GM12878 (cell line): ENCODE measurements at regions not wholly inside any gene's neighbourhood (a gene's known extent, or its start where the extent isn't known, plus 50 kb on each side); places are given as distances from the start of the nearest gene placed in this dataset.

Source experiments
- CHD2 ChIP-seq: IDR thresholded peaks from 2 replicates; pipeline ENCODE4 v1.6.1; 2011; ENCODE audit warnings: low read depth, low read length, improper control_type of control experiment, borderline replicate concordance
- CTCF ChIP-seq, 3 experiments: IDR thresholded peaks in 2 of 3; conservative IDR thresholded peaks in 1 of 3; 2 replicates each; pipeline ENCODE4 v1.5.1; 2011; ENCODE audit warnings: low read depth in 3 of 3, low read length in 3 of 3, mild to moderate bottlenecking in 3 of 3, control low read depth in 2 of 3, moderate library complexity in 2 of 3, inconsistent platforms in 1 of 3, mixed read lengths in 1 of 3; ENCODE audit not compliant: control insufficient read depth in 2 of 3, insufficient read depth in 1 of 3; ENCODE audit errors: extremely low read depth in 1 of 3
- ELK1 ChIP-seq: IDR thresholded peaks from 2 replicates; pipeline ENCODE4 v1.6.1; 2012; ENCODE audit warnings: low read depth, low read length, improper control_type of control experiment
- ETV6 ChIP-seq, 2 experiments: fragments of 450-650 bp in 1 of 2; IDR thresholded peaks in 1 of 2; conservative IDR thresholded peaks in 1 of 2; 2 replicates each; pipeline ENCODE4 v1.6.1; 2014; ENCODE audit warnings: antibody characterized with exemption in 1 of 2, borderline replicate concordance in 1 of 2, low read depth in 1 of 2, mild to moderate bottlenecking in 1 of 2, moderate library complexity in 1 of 2
- HCFC1 ChIP-seq: fragments of 150-350 bp; IDR thresholded peaks from 2 replicates; pipeline ENCODE4 v1.6.1; 2014; ENCODE audit warnings: low read length
- POLR2A ChIP-seq: IDR thresholded peaks from 2 replicates; pipeline ENCODE4 v1.6.1; 2011; ENCODE audit warnings: low read depth, mild to moderate bottlenecking, low read length
- PRDM15 ChIP-seq: fragments of 450-650 bp; formaldehyde crosslinking; IDR thresholded peaks from 2 replicates; pipeline ENCODE4 v1.4.0; 2020; ENCODE audit warnings: mild to moderate bottlenecking, moderate library complexity
- RAD51 ChIP-seq: fragments of 450-650 bp; IDR thresholded peaks from 2 replicates; pipeline ENCODE4 v1.6.1; 2016; ENCODE audit warnings: moderate library complexity, mild to moderate bottlenecking, inconsistent platforms
- ZBTB40 ChIP-seq: fragments of 450-650 bp; IDR thresholded peaks from 2 replicates; pipeline ENCODE4 v1.6.1; 2016; ENCODE audit warnings: mild to moderate bottlenecking, moderate library complexity, borderline replicate concordance
- TF ChIP-seq, protein P1 (sequence below): fragments of 450-650 bp; IDR thresholded peaks from 2 replicates; pipeline ENCODE4 v1.6.1; 2017; ENCODE audit warnings: mild to moderate bottlenecking, moderate library complexity

DNA sequence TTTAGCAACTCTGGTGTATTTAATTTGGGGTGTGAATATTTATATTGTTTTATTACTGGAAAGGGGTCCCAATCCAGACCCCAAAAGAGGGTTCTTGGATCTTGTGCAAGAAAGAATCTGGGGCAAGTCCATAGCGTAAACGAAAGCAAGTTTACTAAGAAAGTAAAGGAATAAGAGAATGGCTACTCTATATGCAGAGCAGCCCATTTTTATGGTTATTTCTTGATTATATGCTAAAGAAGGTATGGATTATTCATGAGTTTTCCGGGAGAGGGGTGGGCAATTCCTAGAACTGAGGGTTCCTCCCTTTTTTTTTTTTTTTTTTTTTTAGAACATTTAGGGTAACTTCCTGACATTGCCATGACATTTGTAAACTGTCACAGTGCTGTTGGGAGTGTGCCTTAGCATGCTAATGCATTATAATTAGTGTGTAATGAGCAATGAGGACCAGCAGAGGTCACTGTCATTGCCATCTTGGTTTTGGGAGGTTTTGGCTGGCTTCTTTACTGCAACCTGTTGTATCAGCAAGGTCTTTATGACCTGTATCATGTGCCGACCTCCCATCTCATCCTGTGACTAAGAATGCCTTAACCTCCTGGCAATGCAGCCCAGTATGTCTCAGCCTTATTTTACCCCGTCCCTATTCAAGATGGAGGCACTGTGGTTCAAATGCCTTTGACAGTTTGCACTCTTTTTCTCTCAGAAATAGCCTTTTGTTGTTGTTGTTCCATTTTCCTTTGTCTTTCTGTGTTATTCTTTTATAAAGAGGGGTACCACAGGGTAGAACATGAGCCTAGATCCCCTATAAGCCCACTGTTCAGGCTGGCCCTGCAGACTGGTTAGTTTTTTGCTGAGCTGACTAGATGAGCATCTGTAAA, 75.5 kb upstream of the DCD start (continued):
- TF ChIP-seq ZBTB40 (no peak), RAD51 (no peak), CTCF (IDR thresholded peaks at IDR 0.05 in 2 of 3, conservative IDR thresholded peaks at IDR 0.05 in 1 of 3; ENCODE audit: control insufficient read depth in 2 of 3, extremely low read depth in 1 of 3, insufficient read depth in 1 of 3, low read depth in 3 of 3, low read length in 3 of 3) (peak; percentile 41 to 61 (median 57)), POLR2A (no peak), HCFC1 (no peak), ELK1 (no peak), ETV6 (conservative IDR thresholded peaks at IDR 0.05 in 1 of 2, IDR thresholded peaks at IDR 0.05 in 1 of 2; ENCODE audit: borderline replicate concordance in 1 of 2, low read depth in 1 of 2) (no peak), CHD2 (no peak), PRDM15 (no peak)
- TF ChIP-seq, protein P1, sequence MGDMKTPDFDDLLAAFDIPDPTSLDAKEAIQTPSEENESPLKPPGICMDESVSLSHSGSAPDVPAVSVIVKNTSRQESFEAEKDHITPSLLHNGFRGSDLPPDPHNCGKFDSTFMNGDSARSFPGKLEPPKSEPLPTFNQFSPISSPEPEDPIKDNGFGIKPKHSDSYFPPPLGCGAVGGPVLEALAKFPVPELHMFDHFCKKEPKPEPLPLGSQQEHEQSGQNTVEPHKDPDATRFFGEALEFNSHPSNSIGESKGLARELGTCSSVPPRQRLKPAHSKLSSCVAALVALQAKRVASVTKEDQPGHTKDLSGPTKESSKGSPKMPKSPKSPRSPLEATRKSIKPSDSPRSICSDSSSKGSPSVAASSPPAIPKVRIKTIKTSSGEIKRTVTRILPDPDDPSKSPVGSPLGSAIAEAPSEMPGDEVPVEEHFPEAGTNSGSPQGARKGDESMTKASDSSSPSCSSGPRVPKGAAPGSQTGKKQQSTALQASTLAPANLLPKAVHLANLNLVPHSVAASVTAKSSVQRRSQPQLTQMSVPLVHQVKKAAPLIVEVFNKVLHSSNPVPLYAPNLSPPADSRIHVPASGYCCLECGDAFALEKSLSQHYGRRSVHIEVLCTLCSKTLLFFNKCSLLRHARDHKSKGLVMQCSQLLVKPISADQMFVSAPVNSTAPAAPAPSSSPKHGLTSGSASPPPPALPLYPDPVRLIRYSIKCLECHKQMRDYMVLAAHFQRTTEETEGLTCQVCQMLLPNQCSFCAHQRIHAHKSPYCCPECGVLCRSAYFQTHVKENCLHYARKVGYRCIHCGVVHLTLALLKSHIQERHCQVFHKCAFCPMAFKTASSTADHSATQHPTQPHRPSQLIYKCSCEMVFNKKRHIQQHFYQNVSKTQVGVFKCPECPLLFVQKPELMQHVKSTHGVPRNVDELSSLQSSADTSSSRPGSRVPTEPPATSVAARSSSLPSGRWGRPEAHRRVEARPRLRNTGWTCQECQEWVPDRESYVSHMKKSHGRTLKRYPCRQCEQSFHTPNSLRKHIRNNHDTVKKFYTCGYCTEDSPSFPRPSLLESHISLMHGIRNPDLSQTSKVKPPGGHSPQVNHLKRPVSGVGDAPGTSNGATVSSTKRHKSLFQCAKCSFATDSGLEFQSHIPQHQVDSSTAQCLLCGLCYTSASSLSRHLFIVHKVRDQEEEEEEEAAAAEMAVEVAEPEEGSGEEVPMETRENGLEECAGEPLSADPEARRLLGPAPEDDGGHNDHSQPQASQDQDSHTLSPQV: no peak
